Large intestine (tissue), 3 donors: ENCODE measurements at regions not wholly inside any gene's neighbourhood (a gene's known extent, or its start where the extent isn't known, plus 50 kb on each side); places are given as distances from the start of the nearest gene placed in this dataset.
"Not testable (repeated sequence)": the region's sequence is repeated elsewhere in the genome, so short reads cannot be mapped to it uniquely, and the experiment has no call there.

Experiments used
- DNase-seq, 2 donors: peaks; one replicate each; pipeline versions ENCODE4 v3.0.0 to v3.0.0-alpha.2; 2013
- H3K27ac ChIP-seq: one replicate; pipeline ENCODE4 v1.5.1; 2013; ENCODE audit warnings: low read length
- H3K27me3 ChIP-seq: 2 replicates; pipeline ENCODE4 v1.6.1; 2013; ENCODE audit warnings: low read length; ENCODE audit not compliant: control insufficient read depth, insufficient read depth
- H3K36me3 ChIP-seq: 2 replicates; pipeline ENCODE4 v1.6.1; 2013; ENCODE audit warnings: low read length; ENCODE audit not compliant: control insufficient read depth, insufficient read depth
- H3K4me1 ChIP-seq: one replicate; pipeline ENCODE4 v1.6.1; 2013; ENCODE audit warnings: low read length; ENCODE audit not compliant: control insufficient read depth, insufficient read depth
- H3K4me3 ChIP-seq: one replicate; pipeline ENCODE4 v1.5.1; 2013; ENCODE audit warnings: low read length
- H3K9me3 ChIP-seq: one replicate; pipeline ENCODE4 v1.6.1; 2013; ENCODE audit warnings: mild to moderate bottlenecking, low read depth, low read length, moderate library complexity; ENCODE audit not compliant: control insufficient read depth
- WGBS: methylation state at CpG from one replicate; pipeline ENCODE4 v1.1.5; 2013; ENCODE audit warnings: low lambda C conversion rate; ENCODE audit not compliant: insufficient coverage; 5-methylcytosine and 5-hydroxymethylcytosine counted together

DNA sequence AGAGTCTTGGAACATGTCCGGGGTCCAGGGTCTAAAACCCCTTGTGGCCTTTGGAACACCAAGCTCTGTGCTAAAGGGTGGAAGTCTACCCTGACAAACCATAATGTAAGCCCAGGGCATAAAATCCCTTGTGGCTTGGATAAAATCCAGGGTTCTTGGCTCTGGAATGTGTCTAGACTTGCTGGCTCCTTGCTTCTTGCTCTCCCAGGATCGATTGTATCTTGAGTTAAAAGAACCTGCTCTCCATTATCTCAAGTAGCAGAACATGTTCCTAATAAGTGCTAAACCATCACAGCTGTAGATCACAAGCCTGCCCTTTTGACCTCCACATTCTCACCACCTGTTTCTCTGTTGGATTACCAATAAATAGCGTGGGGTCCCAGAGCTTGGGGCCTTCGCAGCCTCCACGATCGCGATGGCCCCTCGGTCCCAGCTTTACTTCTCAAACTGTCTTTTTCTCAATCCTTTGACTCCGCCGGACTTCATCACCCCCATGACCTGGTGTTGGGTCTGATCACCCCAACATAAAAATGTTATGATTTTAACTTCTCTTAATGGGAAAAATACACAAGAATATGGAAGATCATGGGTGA is 100.9 kb upstream of the PCLO start:
- H3K36me3 ChIP-seq, H3K27ac ChIP-seq, H3K4me3 ChIP-seq, H3K9me3 ChIP-seq, DNase-seq, H3K4me1 ChIP-seq, H3K27me3 ChIP-seq: not testable (repeated sequence)
- WGBS: no CpG with 5 or more reads among the region's 10 CpGs

DNA sequence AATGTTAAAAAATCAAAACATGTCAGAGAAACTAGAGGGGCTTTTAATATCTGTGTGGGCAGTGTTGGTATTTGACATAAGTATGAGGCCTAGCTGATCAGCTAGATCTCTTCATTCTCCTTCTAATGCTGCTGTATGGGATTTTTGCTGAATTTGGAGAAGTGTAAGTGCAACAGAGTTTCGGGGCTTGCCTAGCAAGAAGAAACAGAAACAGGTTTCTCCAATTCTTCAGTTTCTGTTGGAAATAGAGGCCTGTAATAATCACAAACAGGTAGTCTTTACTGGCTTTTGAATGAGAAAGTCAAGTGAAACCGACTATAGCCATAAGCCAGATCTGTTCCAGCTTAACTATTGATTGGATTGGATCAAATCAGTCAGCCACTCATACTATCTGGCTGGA is 96.4 kb upstream of the PCLO start:
- Histone ChIP-seq H3K4me1 (no peaks in the 10 kb centered on the region), H3K27ac (no peak overlapping the region), H3K9me3 (no peaks in the 10 kb centered on the region), H3K36me3 (no peaks in the 10 kb centered on the region), H3K27me3 (no peaks in the 10 kb centered on the region), H3K4me3 (no peak overlapping the region)
- no CpG with 5 or more reads among the region's 2 CpGs for WGBS
- DNase-seq: no peak

DNA sequence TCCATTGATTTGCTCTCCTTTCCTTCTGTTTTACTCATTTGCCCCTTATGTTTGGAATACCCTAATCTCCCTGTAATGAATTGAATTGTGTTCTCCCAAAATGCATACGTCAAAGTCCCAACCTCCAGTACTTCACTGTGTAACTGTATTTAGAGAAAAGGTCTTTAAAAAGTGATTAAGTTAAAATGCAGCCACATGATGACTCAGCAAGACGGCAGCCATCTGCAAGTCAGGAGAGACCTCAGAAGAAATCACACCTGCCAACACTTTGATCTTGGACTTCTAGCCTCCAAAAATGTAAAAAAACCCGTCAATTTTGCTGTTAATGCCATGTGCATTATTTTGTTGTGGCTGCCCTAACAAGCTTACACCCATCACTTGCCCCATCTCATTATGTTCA is 85.3 kb upstream of the PCLO start:
- H3K27me3 ChIP-seq: no peaks in the 10 kb centered on the region
- WGBS: no CpG with 5 or more reads among the region's 3 CpGs
- no peaks in the 10 kb centered on the region for H3K4me1 ChIP-seq
- DNase-seq: no peak
- no peak overlapping the region for H3K27ac ChIP-seq
- H3K36me3 ChIP-seq: no peaks in the 10 kb centered on the region
- no peak overlapping the region for H3K4me3 ChIP-seq
- no peaks in the 10 kb centered on the region for H3K9me3 ChIP-seq

DNA sequence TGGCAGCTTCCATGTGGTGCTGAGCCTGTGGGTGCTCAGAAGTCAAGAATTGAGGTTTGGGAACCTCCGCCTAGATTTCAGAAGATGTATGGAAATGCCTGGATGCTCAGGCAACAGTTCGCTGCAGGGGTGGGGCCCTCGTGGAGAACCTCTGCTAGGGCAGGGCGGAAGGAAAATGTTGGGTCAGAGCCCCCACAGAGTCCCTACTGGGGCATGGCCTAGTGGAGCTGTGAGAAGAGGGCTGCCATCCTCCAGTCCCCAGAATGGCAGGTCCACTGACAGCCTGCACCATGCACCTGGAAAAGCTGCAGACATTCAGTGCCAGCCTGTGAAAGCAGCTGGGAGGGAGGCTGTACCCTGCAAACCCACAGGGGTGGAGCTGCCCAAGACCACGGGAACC is 56.5 kb upstream of the PCLO start:
- not testable (repeated sequence) for H3K9me3 ChIP-seq, H3K27me3 ChIP-seq, H3K36me3 ChIP-seq, H3K4me1 ChIP-seq, H3K4me3 ChIP-seq, DNase-seq, H3K27ac ChIP-seq
- no CpG with 5 or more reads among the region's 5 CpGs for WGBS

DNA sequence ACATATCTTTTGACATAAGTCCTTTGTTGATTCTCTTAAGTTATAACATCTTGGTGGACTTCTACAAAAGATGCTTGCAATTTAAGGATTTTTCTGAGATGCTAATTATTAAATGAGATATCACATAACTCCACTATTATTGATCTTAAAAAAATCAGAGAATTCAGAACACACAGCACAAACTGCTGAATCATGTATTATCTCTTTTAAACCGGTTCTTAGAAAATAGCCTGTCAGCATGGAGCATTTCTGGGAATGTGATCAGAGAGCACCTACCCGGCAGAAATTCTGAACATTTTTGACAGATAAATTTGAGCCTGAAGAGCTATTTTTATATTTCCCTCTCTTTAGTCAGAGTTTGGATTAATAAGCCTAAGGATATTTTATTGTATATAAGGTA is 50.2 kb upstream of the PCLO start:
- no peak overlapping the region for H3K27ac ChIP-seq
- no peak for DNase-seq
- WGBS: no CpG with 5 or more reads among the region's 2 CpGs
- no peaks in the 10 kb centered on the region for H3K9me3 ChIP-seq
- H3K27me3 ChIP-seq: no peaks in the 10 kb centered on the region
- no peak overlapping the region for H3K4me3 ChIP-seq
- no peaks in the 10 kb centered on the region for H3K4me1 ChIP-seq
- no peaks in the 10 kb centered on the region for H3K36me3 ChIP-seq
